ENCODE measurements at regions not wholly inside any gene's neighbourhood (a gene's known extent, or its start where the extent isn't known, plus 50 kb on each side); places are given as distances from the start of the nearest gene placed in this dataset.
A peak's percentile ranks its signal among the peaks of the same experiment; 100 is the strongest.

DNA sequence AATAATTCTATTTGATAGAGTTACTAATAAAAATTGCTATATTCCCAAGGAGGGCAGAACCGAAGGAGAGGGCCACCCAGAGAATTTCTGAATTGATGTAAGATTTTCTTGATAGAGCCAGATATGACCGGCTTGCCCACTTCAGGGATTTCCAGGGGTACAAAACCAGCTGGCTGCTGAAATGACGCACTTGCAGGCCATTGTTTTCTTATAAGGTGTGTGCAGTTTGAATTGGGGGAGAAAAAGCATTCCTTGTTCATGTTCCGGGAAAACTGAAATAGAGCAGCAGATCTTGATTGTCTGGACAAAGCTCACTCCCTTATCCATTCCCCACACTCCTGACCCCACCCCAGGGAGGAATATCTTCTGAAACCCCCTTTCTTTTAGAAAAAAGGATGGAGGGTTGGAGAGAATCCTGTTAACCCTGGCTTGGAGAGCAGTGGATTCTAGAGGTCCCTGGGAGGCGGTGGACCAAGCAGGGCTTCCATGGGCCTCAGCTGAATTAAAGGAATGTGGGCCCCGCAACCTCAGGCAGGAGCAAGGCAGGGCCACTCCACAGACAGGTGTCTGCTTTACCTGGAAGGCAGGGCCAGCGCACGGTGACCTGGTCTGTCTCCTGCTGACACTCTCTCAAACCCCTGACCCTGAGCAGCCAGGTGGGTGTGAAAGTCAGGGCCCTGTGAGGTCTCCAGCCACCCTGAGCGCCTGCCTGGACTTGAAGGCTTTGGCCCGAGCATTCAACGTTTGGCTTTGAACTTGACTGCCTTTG, 96.4 kb downstream of the TMEM170B start:
- DNase-seq, result no peak

DNA sequence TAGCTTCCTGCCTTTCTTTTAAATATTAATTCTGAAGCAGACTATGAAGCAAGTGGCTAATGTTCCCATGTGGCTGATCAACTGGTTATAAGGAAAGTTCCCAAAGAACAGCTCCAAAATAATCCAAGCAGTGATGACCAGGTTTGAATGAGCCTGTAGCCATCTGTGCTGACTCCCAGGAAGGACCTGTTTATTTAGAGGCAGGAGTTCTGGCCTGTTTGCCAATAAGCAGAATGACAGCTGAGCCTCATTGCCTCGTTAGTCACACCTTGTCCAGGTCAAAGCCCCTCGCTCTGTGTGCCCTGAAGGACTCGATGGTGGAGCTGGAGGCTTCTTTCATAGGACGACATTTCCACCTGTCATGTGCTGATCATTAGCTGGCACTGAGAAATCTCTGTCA, 97.4 kb downstream of the TMEM170B start:
- peak in 1 of 2 experiments; percentile 23 for DNase-seq

DNA sequence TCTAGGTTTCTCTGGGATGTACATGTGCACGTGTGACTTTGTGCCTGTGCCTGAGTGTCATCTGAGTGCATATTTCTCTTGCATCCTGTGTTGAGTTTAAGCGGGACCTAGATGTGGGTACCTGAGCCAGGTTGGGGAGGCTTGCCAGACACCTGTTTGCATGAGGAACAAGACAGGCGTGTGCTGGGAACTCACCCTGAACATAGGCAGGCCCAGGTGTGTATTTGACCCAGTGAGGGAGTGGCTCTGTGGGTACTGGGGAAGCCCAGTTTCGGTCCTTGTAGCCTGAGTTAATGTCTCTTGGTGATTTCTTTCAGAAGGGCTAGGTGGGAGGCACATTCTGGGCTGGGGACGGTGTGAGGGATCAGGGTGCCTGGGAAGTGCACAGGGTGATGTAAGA, 98.6 kb downstream of the TMEM170B start:
- DNase-seq, result no peak

DNA sequence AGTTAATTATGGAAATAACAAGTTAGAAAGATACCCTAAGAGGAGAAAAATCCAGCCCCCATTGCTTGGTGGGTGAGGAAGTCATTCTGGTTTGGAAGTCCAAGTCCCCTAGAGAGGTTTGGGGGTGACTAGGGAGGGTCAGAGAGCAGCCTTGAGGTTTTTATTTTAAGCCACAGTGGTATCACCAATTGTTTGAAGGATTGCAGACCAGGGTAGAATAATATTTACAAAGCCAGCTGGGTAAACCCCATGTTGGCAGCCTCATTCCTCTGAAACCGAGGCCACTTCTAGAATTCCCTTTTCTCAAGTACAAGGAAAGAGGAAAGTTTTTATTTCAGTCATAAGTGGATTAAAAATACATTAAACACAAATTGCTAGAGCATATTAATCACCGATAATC, 99.7 kb downstream of the TMEM170B start:
- DNase-seq, result no peak

DNA sequence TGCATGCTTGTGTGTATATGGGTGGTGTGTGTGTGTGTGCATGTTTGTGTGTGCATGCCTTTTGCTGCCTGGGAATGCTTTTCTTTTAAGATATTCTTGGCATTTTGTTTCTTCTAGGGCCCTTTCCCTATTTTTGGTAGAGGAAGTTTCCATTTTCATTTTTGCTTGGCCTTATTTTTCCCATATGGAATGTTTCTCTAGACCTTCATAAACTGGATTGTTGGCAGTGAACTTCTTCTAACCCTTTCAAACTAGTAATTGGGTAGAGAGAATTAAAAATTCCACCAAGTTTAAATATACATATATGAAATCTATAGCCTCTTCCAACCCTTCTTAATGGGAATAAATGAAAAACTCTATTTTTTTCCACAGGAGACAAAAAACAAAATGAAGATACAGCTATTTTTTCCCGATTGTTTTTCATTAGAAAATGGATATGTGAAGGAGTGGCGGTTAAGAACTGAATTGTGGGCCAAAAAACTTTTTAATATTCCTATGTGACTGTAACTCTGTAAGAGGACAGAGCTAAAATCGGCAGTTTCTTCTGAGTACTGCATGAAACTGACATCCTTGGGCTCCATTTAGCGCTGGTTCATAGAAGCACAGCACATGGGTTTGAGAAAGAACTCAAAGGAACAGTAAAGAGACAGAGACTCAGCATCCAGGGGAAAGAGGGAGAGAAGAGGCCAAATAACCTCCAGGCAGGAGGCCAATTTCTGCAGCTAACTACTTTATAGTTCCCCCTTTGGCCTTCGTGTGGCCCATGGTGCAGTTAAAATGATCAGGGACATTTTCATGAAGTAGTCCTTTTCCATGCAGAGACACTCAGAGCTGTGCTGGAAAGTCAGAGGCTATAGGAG, 102.1 kb downstream of the TMEM170B start:
- DNase-seq, result no peak

DNA sequence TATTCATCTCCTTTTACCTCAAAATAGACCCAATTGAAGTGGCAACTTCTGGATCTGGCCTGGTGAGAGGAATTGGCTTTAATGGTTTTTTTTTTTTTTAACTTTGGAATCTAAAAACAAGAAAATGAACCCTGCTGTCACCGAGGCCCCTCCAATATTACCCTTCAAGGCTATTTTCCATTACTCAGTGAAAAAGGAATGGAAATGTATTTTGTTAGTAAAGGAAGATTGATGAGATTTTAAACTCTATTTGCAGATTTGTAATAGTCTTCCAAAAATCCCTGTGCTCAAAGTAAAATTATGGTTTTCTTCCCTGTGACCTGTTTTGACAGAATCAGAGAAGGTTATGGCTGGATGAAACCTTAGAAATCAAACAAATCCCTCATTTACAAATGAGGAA, 102.9 kb downstream of the TMEM170B start:
- no peak for DNase-seq

DNA sequence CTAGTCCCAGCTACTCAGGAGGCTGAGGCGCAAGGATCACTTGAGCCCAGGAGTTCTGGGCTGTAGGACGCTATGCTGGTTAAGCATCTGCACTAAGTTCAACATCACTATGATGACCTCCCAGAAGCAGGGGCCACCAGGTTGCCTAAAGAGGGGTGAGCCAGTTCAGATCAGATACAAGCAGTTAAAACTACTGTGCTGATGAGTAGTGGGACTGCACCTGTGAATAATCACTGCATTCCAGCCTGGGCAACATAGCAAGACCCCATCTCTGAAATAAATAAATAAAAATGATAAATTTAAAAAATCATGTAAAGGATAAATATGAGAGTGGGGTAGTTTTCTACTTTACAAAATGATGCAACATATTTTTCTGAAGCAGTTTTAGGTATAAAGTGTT, 106.5 kb downstream of the TMEM170B start:
- DNase-seq, result no peak

DNA sequence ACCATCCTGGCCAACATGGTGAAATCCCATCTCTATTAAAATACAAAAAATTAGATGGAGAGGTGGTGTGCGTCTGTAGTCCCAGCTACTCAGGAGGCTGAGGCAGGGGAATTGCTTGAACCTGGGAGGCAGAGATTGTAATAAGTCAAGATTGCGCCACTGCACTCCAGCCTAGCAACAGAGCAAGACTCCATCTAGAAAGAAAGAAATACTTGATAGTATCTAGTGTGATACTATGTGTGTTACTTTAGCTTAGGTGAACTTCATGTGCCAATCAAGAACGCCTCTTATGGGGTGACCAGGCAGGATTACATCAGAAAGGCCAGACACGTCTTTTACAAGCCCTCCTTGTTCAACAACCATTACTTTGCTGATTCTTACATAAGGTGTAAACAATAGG, 107.1 kb downstream of the TMEM170B start:
- DNase-seq, result no peak

DNA sequence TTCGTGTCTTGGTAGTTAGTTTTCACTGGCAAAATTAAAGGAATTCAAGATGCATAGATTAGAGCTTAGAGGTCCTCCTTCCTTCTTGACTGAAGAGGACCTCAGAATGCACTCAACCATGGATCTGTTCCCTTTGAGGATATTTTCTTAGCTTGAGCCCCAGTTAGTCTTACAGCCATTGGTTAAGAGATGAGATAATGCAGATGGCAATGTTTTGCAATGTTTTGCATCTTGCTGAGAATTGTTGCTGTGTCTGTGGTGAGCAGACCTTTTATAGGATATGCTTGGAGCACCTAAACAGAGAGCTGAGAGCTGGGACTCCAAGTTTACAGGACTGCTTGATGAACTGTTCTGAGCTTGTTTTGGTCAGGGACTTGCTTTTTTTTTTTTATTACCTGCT, 107.5 kb downstream of the TMEM170B start:
- DNase-seq, result no peak

DNA sequence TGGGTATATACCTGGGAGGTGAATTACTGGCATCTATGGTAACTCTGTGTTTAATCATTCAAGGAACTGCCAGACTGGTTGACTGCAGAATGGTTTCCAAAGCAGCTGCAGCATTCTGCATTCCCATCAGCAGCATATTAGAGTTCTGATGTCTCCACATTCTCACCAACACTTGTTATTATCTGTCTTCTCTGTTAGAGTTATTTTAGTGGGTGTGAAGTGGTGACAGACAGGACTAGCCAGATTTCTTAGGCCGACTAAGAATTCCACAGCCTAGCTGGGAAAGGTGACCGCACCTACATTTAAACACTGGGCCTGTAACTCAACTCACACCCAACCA, 110.9 kb downstream of the TMEM170B start:
- DNase-seq, result no peak

DNA sequence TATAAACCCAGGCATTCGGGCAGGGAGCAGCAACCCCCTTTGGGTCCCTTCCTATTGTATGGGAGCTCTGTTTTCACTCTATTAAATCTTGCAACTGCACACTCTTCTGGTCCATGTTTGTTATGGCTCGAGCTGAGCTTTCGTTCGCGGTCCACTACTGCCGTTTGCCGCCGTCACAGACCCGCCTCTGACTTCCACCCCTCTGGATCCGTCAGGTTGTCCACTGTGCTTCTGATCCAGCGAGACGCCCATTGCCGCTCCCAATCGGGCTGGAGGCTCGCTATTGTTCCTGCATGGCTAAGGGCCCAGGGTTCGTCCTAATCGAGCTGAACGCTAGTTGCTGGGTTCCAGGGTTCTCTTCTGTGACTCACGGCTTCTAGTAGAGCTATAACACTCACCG, 111.3 kb downstream of the TMEM170B start:
- no peak for DNase-seq

DNA sequence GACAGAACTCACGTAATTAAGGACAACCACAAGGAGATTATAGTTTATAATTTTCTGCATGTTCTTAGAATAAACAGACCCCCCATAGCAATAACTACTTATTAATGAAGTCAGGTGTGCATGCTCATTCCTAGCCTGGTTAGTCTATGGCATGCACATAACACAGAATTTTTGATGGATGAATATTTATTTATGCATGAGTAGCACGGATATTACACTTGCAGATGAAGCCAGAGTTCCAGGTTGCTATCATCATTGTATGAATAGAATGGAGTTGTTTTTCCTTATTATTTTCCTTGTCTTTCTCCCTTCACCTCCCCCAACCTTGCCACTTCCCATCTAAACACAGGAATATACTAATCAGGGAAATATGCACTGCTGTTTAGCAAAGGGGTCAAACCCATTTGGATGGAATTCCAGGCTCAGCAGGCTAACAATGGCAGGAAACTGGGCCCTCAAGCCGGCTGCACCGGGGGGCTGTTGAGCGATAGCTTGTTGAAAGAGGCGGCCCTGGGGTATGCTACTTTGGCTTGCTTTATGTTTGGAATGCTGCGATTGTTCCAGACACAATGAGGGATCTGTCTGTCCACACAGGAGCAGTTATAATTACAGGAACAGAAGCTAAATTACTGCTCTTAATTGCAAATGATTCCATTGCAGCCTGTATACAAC, 112.6 kb downstream of the TMEM170B start:
- DNase-seq, result no peak

DNA sequence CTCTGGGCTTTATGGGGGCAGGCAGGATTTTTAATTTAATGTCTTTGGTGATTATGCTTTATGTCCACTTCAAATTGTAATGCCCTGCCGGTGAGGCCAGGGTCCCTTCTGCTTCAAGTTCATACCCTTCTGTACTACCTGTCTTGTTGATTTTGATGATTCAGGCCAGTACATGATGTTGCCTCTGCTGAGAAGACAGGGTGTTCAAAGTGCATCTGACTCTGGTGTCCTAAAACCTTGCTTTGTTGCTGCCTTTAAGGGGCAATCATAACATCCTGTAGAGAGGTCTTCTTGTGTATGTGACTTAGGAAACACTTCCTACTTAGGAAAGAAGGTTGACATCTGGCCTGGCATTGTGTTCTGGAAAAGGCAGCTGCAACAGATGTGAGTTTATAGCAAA, 113.2 kb downstream of the TMEM170B start:
- peak in 1 of 2 experiments; percentile 12 for DNase-seq

DNA sequence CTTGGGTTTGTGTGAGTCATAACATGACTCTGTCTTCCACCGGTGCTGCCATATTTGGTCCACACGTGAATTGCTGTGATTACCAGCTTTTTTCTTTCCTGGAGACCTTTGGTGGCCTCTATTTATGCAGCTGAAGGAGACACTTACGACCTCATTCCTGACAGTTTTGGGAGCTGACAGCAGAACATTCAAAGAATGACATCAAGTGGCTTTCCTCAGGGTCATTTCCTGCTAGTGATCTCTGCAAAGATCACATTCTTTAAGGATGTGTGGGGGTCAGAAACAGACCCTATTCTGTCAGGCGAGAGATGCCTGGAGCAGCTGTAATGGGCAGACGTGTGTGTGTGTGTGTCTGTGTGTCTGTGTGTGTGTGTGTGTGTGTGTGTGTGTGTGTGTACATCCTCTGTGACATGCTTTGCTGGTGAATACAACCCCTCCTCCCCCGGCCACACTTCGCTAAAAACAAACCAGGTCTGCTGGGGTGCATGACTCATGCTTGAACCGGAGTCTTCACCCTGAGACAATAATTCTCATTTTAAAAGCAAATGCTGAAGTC, 115.6 kb downstream of the TMEM170B start:
- no peak for DNase-seq

DNA sequence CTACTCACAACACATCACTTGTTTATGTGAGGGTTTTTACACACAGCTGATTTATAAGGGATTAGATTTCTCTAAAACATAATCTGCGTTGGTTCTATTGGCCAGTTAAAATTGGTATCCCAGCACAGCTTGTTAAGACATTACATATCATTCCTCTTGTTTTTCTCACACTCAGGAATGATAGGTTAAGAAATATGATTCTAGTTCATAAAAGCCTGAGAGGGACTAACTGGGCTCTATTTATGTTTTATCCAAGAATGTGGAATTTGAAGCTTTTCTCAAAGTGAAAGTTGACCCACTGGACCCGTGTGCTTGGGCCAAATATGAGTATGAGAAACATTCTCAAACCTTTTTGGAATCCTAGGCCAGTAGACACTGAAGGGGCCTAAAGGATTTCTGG, 117.3 kb downstream of the TMEM170B start:
- no peak for DNase-seq

DNA sequence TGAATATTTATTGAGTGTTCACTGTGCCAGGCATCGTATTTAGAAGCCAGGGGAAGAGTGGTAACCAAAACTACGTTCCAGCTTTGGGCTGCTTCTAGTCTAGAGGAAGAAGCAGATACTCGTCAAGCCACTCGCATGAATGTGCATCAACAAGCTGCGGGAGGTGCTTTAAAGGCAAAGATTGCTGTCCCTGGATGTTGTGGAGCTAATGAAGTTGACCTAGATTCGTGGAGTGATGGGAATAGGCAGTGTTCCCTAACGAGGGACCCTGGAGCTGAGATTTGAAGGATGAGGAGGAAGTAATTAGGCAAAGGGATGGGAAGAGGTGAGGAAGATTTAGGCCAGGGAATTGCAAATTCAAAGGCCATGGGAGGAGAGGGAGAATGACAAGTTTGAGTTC, 118.9 kb downstream of the TMEM170B start:
- DNase-seq, result no peak

DNA sequence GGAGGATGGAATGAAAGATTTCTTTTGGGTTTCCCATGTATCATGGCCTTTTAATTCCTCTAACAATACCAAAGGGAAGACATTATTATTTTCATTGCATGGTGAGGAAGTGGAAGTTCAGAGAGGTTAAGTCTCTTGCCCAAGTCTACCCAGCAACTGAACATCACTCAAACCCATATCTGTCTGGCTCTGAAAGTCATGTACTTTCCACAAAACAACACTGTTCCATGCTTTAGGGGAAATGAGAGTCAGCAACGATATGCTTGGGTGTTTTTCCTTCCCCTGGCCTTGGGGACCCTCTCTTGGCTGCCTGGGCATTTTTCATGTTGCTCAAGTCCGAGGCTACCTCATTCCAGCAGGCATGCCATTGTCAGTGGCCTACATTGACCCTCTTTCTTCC, 118.8 kb downstream of the ADTRP start:
- DNase-seq, result no peak

DNA sequence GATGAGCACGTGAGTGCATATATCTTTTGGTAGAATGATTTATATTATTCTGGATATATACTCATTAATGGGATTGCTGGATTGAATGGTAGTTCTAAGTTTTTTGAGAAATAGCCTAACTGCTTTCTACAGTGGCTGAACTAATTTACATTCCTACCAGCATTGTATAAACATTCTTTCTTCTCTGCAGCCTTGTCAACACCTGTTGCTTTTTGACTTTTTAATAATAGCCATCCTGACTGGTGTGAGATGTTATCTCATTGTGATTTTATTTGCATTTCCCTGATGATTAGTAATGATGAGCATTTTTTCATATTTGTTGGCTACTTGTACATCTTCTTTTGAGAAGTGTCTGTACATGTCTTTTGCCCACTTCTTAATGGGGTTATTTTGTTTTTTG, 116.3 kb downstream of the ADTRP start:
- no peak for DNase-seq

DNA sequence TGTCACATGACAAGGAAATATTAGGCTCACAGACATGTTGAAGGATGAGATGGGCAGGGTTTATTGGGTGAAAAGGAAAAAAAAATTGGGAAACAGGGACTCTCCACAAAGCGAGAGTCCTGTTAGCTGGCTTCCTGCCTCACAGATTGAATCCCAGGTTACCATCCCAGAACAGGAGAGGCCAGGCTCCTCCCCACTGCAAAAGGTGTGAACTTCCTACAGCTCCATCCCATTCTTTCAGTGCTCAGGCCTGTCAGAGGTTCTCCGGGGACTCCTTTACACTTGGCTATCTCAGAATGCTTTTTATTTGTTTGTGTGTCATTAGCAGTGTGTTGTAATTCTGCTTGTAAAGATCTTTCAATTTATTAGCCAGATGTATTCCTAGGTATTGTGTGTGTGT, 115.1 kb downstream of the ADTRP start:
- no peak for DNase-seq

Data from NCI-H524 (cell line).